GM23338 (cell line): ENCODE measurements at regions not wholly inside any gene's neighbourhood (a gene's known extent, or its start where the extent isn't known, plus 50 kb on each side); places are given as distances from the start of the nearest gene placed in this dataset.
A peak's percentile ranks its signal among the peaks of the same experiment; 100 is the strongest.
"Not testable (repeated sequence)": the region's sequence is repeated elsewhere in the genome, so short reads cannot be mapped to it uniquely, and the experiment has no call there.

ENCODE experiments used
- ATAC-seq: fragments of 200-7000 bp; cut with Tn5 transposase; 3 replicates; pipeline ENCODE4 v1.9.1; 2020
- DNase-seq: peaks from one replicate; pipeline ENCODE4 v3.0.0-alpha.2; 2015; ENCODE audit warnings: low spot score
- H2AFZ ChIP-seq: fragments of 200-600 bp; sonication (generic); 2 replicates; pipeline ENCODE4 v1.8.0; 2016; ENCODE audit warnings: antibody characterized with exemption, mild to moderate bottlenecking, moderate library complexity
- H3F3A ChIP-seq: fragments of 200-600 bp; sonication (generic); replicated peaks from 2 replicates; pipeline ENCODE4 v1.8.0; 2017; ENCODE audit warnings: antibody characterized with exemption, mixed run types, low read depth
- H3K27ac ChIP-seq: fragments of 200-600 bp; sonication (generic); 2 replicates; pipeline ENCODE4 v1.6.1; 2016; ENCODE audit warnings: low read depth
- H3K27me3 ChIP-seq: fragments of 200-600 bp; sonication (generic); 2 replicates; pipeline ENCODE4 v1.8.0; 2016; ENCODE audit warnings: mild to moderate bottlenecking, mixed run types, moderate library complexity; ENCODE audit not compliant: insufficient read depth
- H3K36me3 ChIP-seq: fragments of 200-600 bp; sonication (generic); 2 replicates; pipeline ENCODE4 v1.8.0; 2016; ENCODE audit warnings: mild to moderate bottlenecking; ENCODE audit not compliant: insufficient read depth
- H3K4me1 ChIP-seq: fragments of 200-600 bp; sonication (generic); 2 replicates; pipeline ENCODE4 v1.8.0; 2016; ENCODE audit warnings: mild to moderate bottlenecking, moderate library complexity; ENCODE audit not compliant: insufficient read depth
- H3K4me2 ChIP-seq: fragments of 200-600 bp; sonication (generic); 2 replicates; pipeline ENCODE4 v1.7.1; 2017; ENCODE audit warnings: mixed run types
- H3K4me3 ChIP-seq: fragments of 200-600 bp; sonication (generic); 2 replicates; pipeline ENCODE4 v1.6.1; 2016; ENCODE audit warnings: mixed run types
- H3K79me2 ChIP-seq: fragments of 200-600 bp; sonication (generic); replicated peaks from 2 replicates; pipeline ENCODE4 v1.8.0; 2017; ENCODE audit warnings: mild to moderate bottlenecking; ENCODE audit not compliant: insufficient read depth
- H3K9me2 ChIP-seq: fragments of 200-600 bp; sonication (generic); 2 replicates; pipeline ENCODE4 v1.8.0; 2017; ENCODE audit not compliant: insufficient read depth
- H4K20me1 ChIP-seq: fragments of 200-600 bp; sonication (generic); replicated peaks from 2 replicates; pipeline ENCODE4 v1.8.0; 2017; ENCODE audit warnings: mild to moderate bottlenecking; ENCODE audit not compliant: insufficient read depth
- H3K27ac Mint-ChIP-seq: 2 replicates; pipeline ENCODE4 v1.8.0; 2020; ENCODE audit warnings: inconsistent platforms, mild to moderate bottlenecking, moderate library complexity, mixed read lengths
- H3K27me3 Mint-ChIP-seq: 3 replicates; pipeline ENCODE4 v1.8.0; 2022; ENCODE audit warnings: low read depth, mild to moderate bottlenecking, moderate library complexity, mixed read lengths, inconsistent platforms; ENCODE audit not compliant: insufficient read depth, poor library complexity
- H3K36me3 Mint-ChIP-seq: 3 replicates; pipeline ENCODE4 v1.8.0; 2021; ENCODE audit warnings: low read depth, mild to moderate bottlenecking, inconsistent platforms, moderate library complexity, mixed read lengths
- H3K4me1 Mint-ChIP-seq: 3 replicates; pipeline ENCODE4 v1.8.0; 2020; ENCODE audit warnings: mild to moderate bottlenecking, inconsistent platforms, mixed read lengths
- H3K4me3 Mint-ChIP-seq: 3 replicates; pipeline ENCODE4 v1.8.0; 2021; ENCODE audit warnings: moderate library complexity, mild to moderate bottlenecking, inconsistent platforms, mixed read lengths
- H3K9me3 Mint-ChIP-seq: 3 replicates; pipeline ENCODE4 v1.8.0; 2020; ENCODE audit warnings: moderate library complexity, mild to moderate bottlenecking, inconsistent platforms, mixed read lengths
- EZH2 ChIP-seq: fragments of 200-600 bp; sonication (generic); IDR thresholded peaks from one replicate; pipeline ENCODE4 v1.8.0; 2017; ENCODE audit warnings: antibody characterized with exemption, mild to moderate bottlenecking, low read depth; ENCODE audit not compliant: unreplicated experiment
- NANOG ChIP-seq: IDR thresholded peaks from 2 replicates; pipeline ENCODE4 v1.6.1; 2016; ENCODE audit warnings: antibody characterized with exemption, borderline replicate concordance

DNA sequence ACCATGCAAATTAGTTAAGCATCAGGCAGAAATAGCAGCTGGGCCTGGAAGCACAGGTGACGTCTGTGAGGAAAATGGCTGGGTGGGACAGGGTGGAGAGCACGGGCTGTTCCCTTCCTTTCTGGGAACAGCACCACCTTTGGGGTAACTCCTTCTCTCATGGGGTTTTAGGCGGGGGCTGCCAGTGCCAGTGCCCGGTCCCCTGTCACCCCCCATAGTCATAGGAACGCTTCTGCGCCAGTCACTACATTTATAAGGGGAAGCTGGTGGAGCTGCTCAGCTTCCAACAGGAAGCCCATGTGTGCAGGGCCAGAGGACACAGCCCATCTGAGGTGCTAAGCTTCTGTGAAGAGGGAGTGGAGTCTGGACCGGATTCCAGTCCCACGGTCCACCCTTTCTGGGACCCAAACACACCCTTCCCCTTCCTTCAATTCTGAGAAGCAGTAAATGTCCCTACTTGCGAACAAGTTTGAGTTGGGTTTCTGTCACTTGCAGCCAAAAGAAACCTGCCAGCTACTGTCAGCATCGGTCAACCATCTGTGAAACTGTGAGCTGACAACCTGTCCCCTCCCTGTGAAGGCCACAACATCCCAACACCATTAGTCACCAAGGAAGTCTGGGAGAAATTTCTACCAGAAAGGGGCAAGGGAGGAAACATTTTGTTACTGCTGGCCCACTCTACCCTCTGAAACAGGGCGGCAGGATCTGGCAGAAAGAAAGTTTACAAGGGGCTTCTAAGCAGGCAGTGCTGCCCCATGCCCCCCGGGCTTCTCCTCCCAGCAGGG is 86.0 kb upstream of the AMZ2 start:
- no peaks in the 10 kb centered on the region for H3K9me3 Mint-ChIP-seq
- peaks cover 4% of the 10 kb centered on the region for H3K27me3 Mint-ChIP-seq
- Histone ChIP-seq H4K20me1 (no peaks in the 10 kb centered on the region), H3K79me2 (no peaks in the 10 kb centered on the region), H3K9me2 (no peaks in the 10 kb centered on the region), H2AFZ (no peak overlapping the region), H3F3A (no peaks in the 10 kb centered on the region), H3K36me3 (no peaks in the 10 kb centered on the region), H3K27ac (no peak overlapping the region), H3K27me3 (no peaks in the 10 kb centered on the region), H3K4me1 (no peaks in the 10 kb centered on the region), H3K4me2 (no peak overlapping the region), H3K4me3 (no peak overlapping the region)
- no peaks in the 10 kb centered on the region for H3K4me1 Mint-ChIP-seq
- TF ChIP-seq EZH2, result no peak
- no peak for TF ChIP-seq NANOG
- H3K27ac Mint-ChIP-seq, result no peak overlapping the region
- H3K36me3 Mint-ChIP-seq, result no peaks in the 10 kb centered on the region
- H3K4me3 Mint-ChIP-seq, result no peak overlapping the region
- ATAC-seq, result no peak
- DNase-seq, result no peak

GRCh38 chr17:68168273-68169164 is 79.3 kb upstream of the AMZ2 start:
- DNase-seq, H3K9me3 Mint-ChIP-seq, H3K27ac Mint-ChIP-seq, H3K36me3 Mint-ChIP-seq, H3K4me1 ChIP-seq, H3K27ac ChIP-seq, H3F3A ChIP-seq, H3K27me3 ChIP-seq, H3K4me3 ChIP-seq, H3K4me2 ChIP-seq, H3K4me3 Mint-ChIP-seq, H3K4me1 Mint-ChIP-seq, H3K27me3 Mint-ChIP-seq, ATAC-seq, H3K9me2 ChIP-seq, H3K36me3 ChIP-seq, H3K79me2 ChIP-seq, H4K20me1 ChIP-seq: not testable (repeated sequence)
- H2AFZ ChIP-seq, result 0 out of 2 replicates have a peak overlapping the region, but pooled peaks have one; percentile 14

- not testable (repeated sequence) for H3K36me3 ChIP-seq, H3K27ac Mint-ChIP-seq, H4K20me1 ChIP-seq, H3K9me2 ChIP-seq, H3K27ac ChIP-seq, H3K4me3 Mint-ChIP-seq, H3K36me3 Mint-ChIP-seq, ATAC-seq, H3K4me1 ChIP-seq, H3K4me1 Mint-ChIP-seq, H3K79me2 ChIP-seq, H3F3A ChIP-seq, H3K27me3 ChIP-seq, H3K9me3 Mint-ChIP-seq
- DNase-seq, result peak; percentile 39
- peak overlapping the region; percentile 52; the same call in 1 of the 2 replicates for H2AFZ ChIP-seq
- peak overlapping the region; percentile 68 for H3K4me2 ChIP-seq
- peaks cover 10% of the 10 kb centered on the region for H3K27me3 Mint-ChIP-seq
- H3K4me3 ChIP-seq, result peak overlapping the region; percentile 51
Measured at GRCh38 chr17:68169165-68169821, 78.5 kb upstream of the AMZ2 start.
